ENCODE measurements at regions not wholly inside any gene's neighbourhood (a gene's known extent, or its start where the extent isn't known, plus 50 kb on each side); places are given as distances from the start of the nearest gene placed in this dataset.

GRCh38 chr4:12304905-12305304, 876.2 kb upstream of the HS3ST1 start:
- TF ChIP-seq CTCF (conservative IDR thresholded peaks at IDR 0.05): no peak
- no peak for TF ChIP-seq EZH2 (IDR thresholded peaks at IDR 0.05; ENCODE audit: low read depth)

Data from PC-9 (cell line).